GM23338 (cell line): ENCODE measurements at regions not wholly inside any gene's neighbourhood (a gene's known extent, or its start where the extent isn't known, plus 50 kb on each side); places are given as distances from the start of the nearest gene placed in this dataset.
A peak's percentile ranks its signal among the peaks of the same experiment; 100 is the strongest.

Experiments
- ATAC-seq: fragments of 200-7000 bp; cut with Tn5 transposase; 3 replicates; pipeline ENCODE4 v1.9.1; 2020
- DNase-seq: peaks from one replicate; pipeline ENCODE4 v3.0.0-alpha.2; 2015; ENCODE audit warnings: low spot score
- H2AFZ ChIP-seq: fragments of 200-600 bp; sonication (generic); 2 replicates; pipeline ENCODE4 v1.8.0; 2016; ENCODE audit warnings: antibody characterized with exemption, mild to moderate bottlenecking, moderate library complexity
- H3F3A ChIP-seq: fragments of 200-600 bp; sonication (generic); replicated peaks from 2 replicates; pipeline ENCODE4 v1.8.0; 2017; ENCODE audit warnings: antibody characterized with exemption, mixed run types, low read depth
- H3K27ac ChIP-seq: fragments of 200-600 bp; sonication (generic); 2 replicates; pipeline ENCODE4 v1.6.1; 2016; ENCODE audit warnings: low read depth
- H3K27me3 ChIP-seq: fragments of 200-600 bp; sonication (generic); 2 replicates; pipeline ENCODE4 v1.8.0; 2016; ENCODE audit warnings: mild to moderate bottlenecking, mixed run types, moderate library complexity; ENCODE audit not compliant: insufficient read depth
- H3K36me3 ChIP-seq: fragments of 200-600 bp; sonication (generic); 2 replicates; pipeline ENCODE4 v1.8.0; 2016; ENCODE audit warnings: mild to moderate bottlenecking; ENCODE audit not compliant: insufficient read depth
- H3K4me1 ChIP-seq: fragments of 200-600 bp; sonication (generic); 2 replicates; pipeline ENCODE4 v1.8.0; 2016; ENCODE audit warnings: mild to moderate bottlenecking, moderate library complexity; ENCODE audit not compliant: insufficient read depth
- H3K4me2 ChIP-seq: fragments of 200-600 bp; sonication (generic); 2 replicates; pipeline ENCODE4 v1.7.1; 2017; ENCODE audit warnings: mixed run types
- H3K4me3 ChIP-seq: fragments of 200-600 bp; sonication (generic); 2 replicates; pipeline ENCODE4 v1.6.1; 2016; ENCODE audit warnings: mixed run types
- H3K79me2 ChIP-seq: fragments of 200-600 bp; sonication (generic); replicated peaks from 2 replicates; pipeline ENCODE4 v1.8.0; 2017; ENCODE audit warnings: mild to moderate bottlenecking; ENCODE audit not compliant: insufficient read depth
- H3K9me2 ChIP-seq: fragments of 200-600 bp; sonication (generic); 2 replicates; pipeline ENCODE4 v1.8.0; 2017; ENCODE audit not compliant: insufficient read depth
- H4K20me1 ChIP-seq: fragments of 200-600 bp; sonication (generic); replicated peaks from 2 replicates; pipeline ENCODE4 v1.8.0; 2017; ENCODE audit warnings: mild to moderate bottlenecking; ENCODE audit not compliant: insufficient read depth
- H3K27ac Mint-ChIP-seq: 2 replicates; pipeline ENCODE4 v1.8.0; 2020; ENCODE audit warnings: inconsistent platforms, mild to moderate bottlenecking, moderate library complexity, mixed read lengths
- H3K27me3 Mint-ChIP-seq: 3 replicates; pipeline ENCODE4 v1.8.0; 2022; ENCODE audit warnings: low read depth, mild to moderate bottlenecking, moderate library complexity, mixed read lengths, inconsistent platforms; ENCODE audit not compliant: insufficient read depth, poor library complexity
- H3K36me3 Mint-ChIP-seq: 3 replicates; pipeline ENCODE4 v1.8.0; 2021; ENCODE audit warnings: low read depth, mild to moderate bottlenecking, inconsistent platforms, moderate library complexity, mixed read lengths
- H3K4me1 Mint-ChIP-seq: 3 replicates; pipeline ENCODE4 v1.8.0; 2020; ENCODE audit warnings: mild to moderate bottlenecking, inconsistent platforms, mixed read lengths
- H3K4me3 Mint-ChIP-seq: 3 replicates; pipeline ENCODE4 v1.8.0; 2021; ENCODE audit warnings: moderate library complexity, mild to moderate bottlenecking, inconsistent platforms, mixed read lengths
- H3K9me3 Mint-ChIP-seq: 3 replicates; pipeline ENCODE4 v1.8.0; 2020; ENCODE audit warnings: moderate library complexity, mild to moderate bottlenecking, inconsistent platforms, mixed read lengths
- CREB1 ChIP-seq: fragments of 250-450 bp; sonication (Bioruptor Pico); IDR thresholded peaks from 2 replicates; pipeline ENCODE4 v1.5.0; 2020; ENCODE audit warnings: low read depth, mild to moderate bottlenecking, moderate library complexity
- EZH2 ChIP-seq: fragments of 200-600 bp; sonication (generic); IDR thresholded peaks from one replicate; pipeline ENCODE4 v1.8.0; 2017; ENCODE audit warnings: antibody characterized with exemption, mild to moderate bottlenecking, low read depth; ENCODE audit not compliant: unreplicated experiment
- JUNB ChIP-seq: IDR thresholded peaks from one replicate; pipeline ENCODE4 v1.6.1; 2016; ENCODE audit warnings: antibody characterized with exemption; ENCODE audit not compliant: unreplicated experiment
- ZNF114 ChIP-seq: fragments of 250-450 bp; sonication (Bioruptor Pico); IDR thresholded peaks from 2 replicates; pipeline ENCODE4 v1.5.0; 2020; ENCODE audit warnings: mild to moderate bottlenecking, moderate library complexity
- ZNF331 ChIP-seq: fragments of 250-450 bp; sonication (Bioruptor Pico); IDR thresholded peaks from 2 replicates; pipeline ENCODE4 v1.5.0; 2020; ENCODE audit warnings: low read depth, mild to moderate bottlenecking, moderate library complexity
- TF ChIP-seq, protein P1 (sequence below): IDR thresholded peaks from one replicate; pipeline ENCODE4 v1.6.1; 2018; ENCODE audit warnings: antibody characterized with exemption; ENCODE audit not compliant: unreplicated experiment
- TF ChIP-seq, protein P2 (sequence below): IDR thresholded peaks from 2 replicates; pipeline ENCODE4 v1.6.1; 2016; ENCODE audit warnings: antibody characterized with exemption
- TF ChIP-seq, protein P3 (sequence below), 2 experiments: fragments of 200-600 bp in 1 of 2; sonication (generic) in 1 of 2; conservative IDR thresholded peaks; 2 replicates each; pipeline versions ENCODE4 v1.5.1 to v1.6.1; 2016 to 2017; ENCODE audit warnings: antibody characterized with exemption in 2 of 2, low read depth in 2 of 2, mild to moderate bottlenecking in 2 of 2, moderate library complexity in 1 of 2

DNA sequence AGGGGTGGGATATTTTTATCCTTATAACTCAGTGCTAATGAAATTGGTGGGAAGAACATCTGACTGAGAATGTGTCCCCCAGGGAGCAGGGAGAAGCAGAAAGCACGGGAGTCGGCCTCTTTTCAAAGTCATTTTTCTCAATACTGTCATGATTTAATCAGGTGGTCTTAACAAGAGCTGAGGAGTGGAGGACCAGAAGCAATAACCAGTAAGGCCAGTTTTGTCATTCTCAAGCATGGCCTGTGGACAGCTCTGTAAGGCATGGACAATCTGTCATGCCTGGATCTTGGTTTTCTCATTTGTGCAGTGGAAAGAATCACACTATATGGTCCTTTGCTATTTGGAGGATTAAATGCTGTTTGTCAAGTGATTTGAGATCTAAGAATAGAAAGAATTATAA, 99.7 kb downstream of the TNFSF11 start:
- DNase-seq (no peak), ATAC-seq (no peak)
- Mint-ChIP-seq H3K4me1 (peaks cover 12% of the 10 kb centered on the region), H3K4me3 (no peak overlapping the region), H3K36me3 (no peaks in the 10 kb centered on the region), H3K27ac (no peak overlapping the region), H3K27me3 (no peaks in the 10 kb centered on the region), H3K9me3 (no peaks in the 10 kb centered on the region)
- Histone ChIP-seq H4K20me1 (no peaks in the 10 kb centered on the region), H3K4me2 (no peak overlapping the region), H2AFZ (no peak overlapping the region), H3K27ac (no peak overlapping the region), H3K4me1 (peaks cover 5% of the 10 kb centered on the region; the same call in 1 of the 2 replicates), H3K9me2 (0 out of 2 replicates have a peak, but pooled peaks cover 7% of the 10 kb centered on the region), H3K36me3 (no peaks in the 10 kb centered on the region), H3K79me2 (no peaks in the 10 kb centered on the region), H3K27me3 (no peaks in the 10 kb centered on the region), H3K4me3 (no peak overlapping the region), H3F3A (no peaks in the 10 kb centered on the region)
- TF ChIP-seq, protein P1, sequence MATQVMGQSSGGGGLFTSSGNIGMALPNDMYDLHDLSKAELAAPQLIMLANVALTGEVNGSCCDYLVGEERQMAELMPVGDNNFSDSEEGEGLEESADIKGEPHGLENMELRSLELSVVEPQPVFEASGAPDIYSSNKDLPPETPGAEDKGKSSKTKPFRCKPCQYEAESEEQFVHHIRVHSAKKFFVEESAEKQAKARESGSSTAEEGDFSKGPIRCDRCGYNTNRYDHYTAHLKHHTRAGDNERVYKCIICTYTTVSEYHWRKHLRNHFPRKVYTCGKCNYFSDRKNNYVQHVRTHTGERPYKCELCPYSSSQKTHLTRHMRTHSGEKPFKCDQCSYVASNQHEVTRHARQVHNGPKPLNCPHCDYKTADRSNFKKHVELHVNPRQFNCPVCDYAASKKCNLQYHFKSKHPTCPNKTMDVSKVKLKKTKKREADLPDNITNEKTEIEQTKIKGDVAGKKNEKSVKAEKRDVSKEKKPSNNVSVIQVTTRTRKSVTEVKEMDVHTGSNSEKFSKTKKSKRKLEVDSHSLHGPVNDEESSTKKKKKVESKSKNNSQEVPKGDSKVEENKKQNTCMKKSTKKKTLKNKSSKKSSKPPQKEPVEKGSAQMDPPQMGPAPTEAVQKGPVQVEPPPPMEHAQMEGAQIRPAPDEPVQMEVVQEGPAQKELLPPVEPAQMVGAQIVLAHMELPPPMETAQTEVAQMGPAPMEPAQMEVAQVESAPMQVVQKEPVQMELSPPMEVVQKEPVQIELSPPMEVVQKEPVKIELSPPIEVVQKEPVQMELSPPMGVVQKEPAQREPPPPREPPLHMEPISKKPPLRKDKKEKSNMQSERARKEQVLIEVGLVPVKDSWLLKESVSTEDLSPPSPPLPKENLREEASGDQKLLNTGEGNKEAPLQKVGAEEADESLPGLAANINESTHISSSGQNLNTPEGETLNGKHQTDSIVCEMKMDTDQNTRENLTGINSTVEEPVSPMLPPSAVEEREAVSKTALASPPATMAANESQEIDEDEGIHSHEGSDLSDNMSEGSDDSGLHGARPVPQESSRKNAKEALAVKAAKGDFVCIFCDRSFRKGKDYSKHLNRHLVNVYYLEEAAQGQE, result no peak
- TF ChIP-seq, protein P2, sequence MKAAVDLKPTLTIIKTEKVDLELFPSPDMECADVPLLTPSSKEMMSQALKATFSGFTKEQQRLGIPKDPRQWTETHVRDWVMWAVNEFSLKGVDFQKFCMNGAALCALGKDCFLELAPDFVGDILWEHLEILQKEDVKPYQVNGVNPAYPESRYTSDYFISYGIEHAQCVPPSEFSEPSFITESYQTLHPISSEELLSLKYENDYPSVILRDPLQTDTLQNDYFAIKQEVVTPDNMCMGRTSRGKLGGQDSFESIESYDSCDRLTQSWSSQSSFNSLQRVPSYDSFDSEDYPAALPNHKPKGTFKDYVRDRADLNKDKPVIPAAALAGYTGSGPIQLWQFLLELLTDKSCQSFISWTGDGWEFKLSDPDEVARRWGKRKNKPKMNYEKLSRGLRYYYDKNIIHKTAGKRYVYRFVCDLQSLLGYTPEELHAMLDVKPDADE, result no peak
- TF ChIP-seq CREB1 (CRISPR knock-in tag) (no peak), EZH2 (no peak), ZNF331 (CRISPR knock-in tag) (no peak), JUNB (no peak)

DNA sequence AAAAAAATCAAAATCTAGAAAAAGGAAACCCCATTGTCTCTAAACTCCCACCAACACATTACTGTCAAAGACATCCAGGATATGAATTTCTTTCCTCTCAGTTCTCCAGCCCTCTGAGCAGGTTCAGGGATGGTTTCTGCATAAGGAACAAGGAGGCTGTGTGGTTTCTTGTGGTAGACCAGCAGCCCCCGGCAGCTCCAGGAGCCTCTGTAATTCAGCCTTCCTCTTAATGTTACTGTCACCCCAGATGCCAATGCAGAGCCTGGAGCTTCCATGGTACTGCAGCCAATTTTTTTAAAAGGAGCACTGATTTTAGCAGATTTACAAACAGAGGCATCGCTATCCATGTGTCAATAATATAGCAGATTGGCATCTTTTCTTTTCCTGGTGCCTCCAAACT, 100.6 kb upstream of the FAM216B start:
- no peaks in the 10 kb centered on the region for H3K27me3 Mint-ChIP-seq
- Histone ChIP-seq H3K27ac (no peak overlapping the region), H3K27me3 (no peaks in the 10 kb centered on the region), H3F3A (no peaks in the 10 kb centered on the region), H2AFZ (0 out of 2 replicates have a peak overlapping the region, but pooled peaks have one; percentile 44), H3K36me3 (no peaks in the 10 kb centered on the region), H3K79me2 (no peaks in the 10 kb centered on the region), H3K9me2 (0 out of 2 replicates have a peak, but pooled peaks cover 7% of the 10 kb centered on the region), H3K4me3 (no peak overlapping the region), H3K4me2 (no peak overlapping the region), H4K20me1 (no peaks in the 10 kb centered on the region), H3K4me1 (peaks cover 10% of the 10 kb centered on the region; the same call in 1 of the 2 replicates)
- no peaks in the 10 kb centered on the region for H3K36me3 Mint-ChIP-seq
- H3K4me3 Mint-ChIP-seq, result no peak overlapping the region
- ATAC-seq (peak; percentile 62), DNase-seq (peak; percentile 28)
- peaks cover 18% of the 10 kb centered on the region for H3K4me1 Mint-ChIP-seq
- H3K9me3 Mint-ChIP-seq, result no peaks in the 10 kb centered on the region
- H3K27ac Mint-ChIP-seq, result no peak overlapping the region
- TF ChIP-seq EZH2 (no peak), JUNB (no peak), ZNF331 (CRISPR knock-in tag) (no peak), ZNF114 (CRISPR knock-in tag) (no peak)
- TF ChIP-seq, protein P1, result no peak
- TF ChIP-seq, protein P3, sequence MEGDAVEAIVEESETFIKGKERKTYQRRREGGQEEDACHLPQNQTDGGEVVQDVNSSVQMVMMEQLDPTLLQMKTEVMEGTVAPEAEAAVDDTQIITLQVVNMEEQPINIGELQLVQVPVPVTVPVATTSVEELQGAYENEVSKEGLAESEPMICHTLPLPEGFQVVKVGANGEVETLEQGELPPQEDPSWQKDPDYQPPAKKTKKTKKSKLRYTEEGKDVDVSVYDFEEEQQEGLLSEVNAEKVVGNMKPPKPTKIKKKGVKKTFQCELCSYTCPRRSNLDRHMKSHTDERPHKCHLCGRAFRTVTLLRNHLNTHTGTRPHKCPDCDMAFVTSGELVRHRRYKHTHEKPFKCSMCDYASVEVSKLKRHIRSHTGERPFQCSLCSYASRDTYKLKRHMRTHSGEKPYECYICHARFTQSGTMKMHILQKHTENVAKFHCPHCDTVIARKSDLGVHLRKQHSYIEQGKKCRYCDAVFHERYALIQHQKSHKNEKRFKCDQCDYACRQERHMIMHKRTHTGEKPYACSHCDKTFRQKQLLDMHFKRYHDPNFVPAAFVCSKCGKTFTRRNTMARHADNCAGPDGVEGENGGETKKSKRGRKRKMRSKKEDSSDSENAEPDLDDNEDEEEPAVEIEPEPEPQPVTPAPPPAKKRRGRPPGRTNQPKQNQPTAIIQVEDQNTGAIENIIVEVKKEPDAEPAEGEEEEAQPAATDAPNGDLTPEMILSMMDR (conservative IDR thresholded peaks at IDR 0.05; ENCODE audit: low read depth in 2 of 2), result no peak
